ENCODE measurements at regions not wholly inside any gene's neighbourhood (a gene's known extent, or its start where the extent isn't known, plus 50 kb on each side); places are given as distances from the start of the nearest gene placed in this dataset.
A peak's percentile ranks its signal among the peaks of the same experiment; 100 is the strongest.

- no peak for ATAC-seq
- no peaks in the 10 kb centered on the region for H3K4me1 Mint-ChIP-seq
These were observed 394.3 kb downstream of the OSTF1 start for GRCh38 chr9:75482566-75482965.

More at GRCh38 chr9:75482566-75482965, 394.3 kb downstream of the OSTF1 start:
- no peak for TF ChIP-seq ZNF462 (CRISPR knock-in tag; IDR thresholded peaks at IDR 0.05)
- no peak for TF ChIP-seq REST (IDR thresholded peaks at IDR 0.05; ENCODE audit: unreplicated experiment)
- TF ChIP-seq CTCF (conservative IDR thresholded peaks at IDR 0.05; ENCODE audit: low read depth in 2 of 2) = peak; percentile 62 to 66
- TF ChIP-seq JUNB (IDR thresholded peaks at IDR 0.05; ENCODE audit: unreplicated experiment) = no peak
- no peak for TF ChIP-seq ZNF114 (CRISPR knock-in tag; IDR thresholded peaks at IDR 0.05)
- TF ChIP-seq ZNF331 (CRISPR knock-in tag; IDR thresholded peaks at IDR 0.05; ENCODE audit: low read depth) = no peak
- TF ChIP-seq POLR2AphosphoS5 (IDR thresholded peaks at IDR 0.05; ENCODE audit: low read depth) = no peak
- Mint-ChIP-seq H3K27me3 (ENCODE audit: insufficient read depth, low read depth, poor library complexity) (no peaks in the 10 kb centered on the region), H3K27ac (no peak overlapping the region), H3K36me3 (ENCODE audit: low read depth) (peaks cover 22% of the 10 kb centered on the region), H3K9me3 (peaks cover 12% of the 10 kb centered on the region), H3K4me3 (no peak overlapping the region)
- H3K79me2 ChIP-seq (replicated peaks; ENCODE audit: insufficient read depth) = no peaks in the 10 kb centered on the region
- H3F3A ChIP-seq (replicated peaks; ENCODE audit: low read depth) = no peaks in the 10 kb centered on the region
- H2AFZ ChIP-seq = no peak overlapping the region
- H3K27me3 ChIP-seq (ENCODE audit: insufficient read depth) = no peaks in the 10 kb centered on the region
- H3K4me2 ChIP-seq = no peak overlapping the region
- DNase-seq (ENCODE audit: low spot score) = peak; percentile 53
- no peaks in the 10 kb centered on the region for H4K20me1 ChIP-seq (replicated peaks; ENCODE audit: insufficient read depth)
- H3K36me3 ChIP-seq (ENCODE audit: insufficient read depth) = 0 out of 2 replicates have a peak, but pooled peaks cover 6% of the 10 kb centered on the region
- no peak overlapping the region for H3K27ac ChIP-seq (ENCODE audit: low read depth)
- peaks cover 6% of the 10 kb centered on the region; the same call in 1 of the 2 replicates for H3K9me2 ChIP-seq (ENCODE audit: insufficient read depth)
- H3K4me3 ChIP-seq = no peak overlapping the region
- H3K4me1 ChIP-seq (ENCODE audit: insufficient read depth) = no peaks in the 10 kb centered on the region
